OCI-LY7 (cell line): ENCODE measurements at regions not wholly inside any gene's neighbourhood (a gene's known extent, or its start where the extent isn't known, plus 50 kb on each side); places are given as distances from the start of the nearest gene placed in this dataset.

Source experiments
- BruUV-seq: library from RNA; stranded (reverse); fragments of 400-500 nt; replicated peaks from 2 replicates; lab custom pipeline; 2021; lab: Mats Ljungman, UMichigan
- CTCF ChIA-PET: fragments of 300-600 bp; sonication (Branson Sonifier 250); formaldehyde crosslinking; loops from one replicate; lab custom pipeline; 2022; ENCODE audit warnings: antibody characterized with exemption; ENCODE audit not compliant: unreplicated experiment; lab: Charles Lee
- POLR2A ChIA-PET: fragments of 300-600 bp; sonication (Branson Sonifier 250); formaldehyde crosslinking; loops from one replicate; lab custom pipeline; 2022; ENCODE audit warnings: antibody characterized with exemption; lab: Charles Lee
- DNase-seq: peaks from one replicate; pipeline ENCODE4 v3.0.0-alpha.2; 2015; ENCODE audit warnings: low spot score
- H2AFZ ChIP-seq: fragments of 200-600 bp; sonication (generic), shearing (Covaris generic); 2 replicates; pipeline ENCODE4 v1.6.1; 2014; ENCODE audit warnings: mild to moderate bottlenecking, antibody characterized with exemption, low read length, moderate library complexity
- H3K27ac ChIP-seq: fragments of 200-600 bp; sonication (generic); 2 replicates; pipeline ENCODE4 v1.5.1; 2014; ENCODE audit warnings: mixed run types, low read depth, mild to moderate bottlenecking, moderate library complexity, low read length, inconsistent platforms; ENCODE audit not compliant: poor library complexity, severe bottlenecking
- H3K36me3 ChIP-seq: fragments of 200-600 bp; sonication (generic); 2 replicates; pipeline ENCODE4 v1.6.1; 2014; ENCODE audit warnings: mild to moderate bottlenecking, antibody characterized with exemption, low read length, moderate library complexity, mixed read lengths; ENCODE audit not compliant: insufficient read depth
- H3K4me1 ChIP-seq: fragments of 200-600 bp; sonication (generic); 2 replicates; pipeline ENCODE4 v1.5.1; 2014; ENCODE audit warnings: mild to moderate bottlenecking, low read length; ENCODE audit not compliant: insufficient read depth, poor library complexity, severe bottlenecking
- H3K4me2 ChIP-seq: fragments of 200-600 bp; sonication (generic); 2 replicates; pipeline ENCODE4 v1.6.1; 2014; ENCODE audit warnings: mild to moderate bottlenecking, low read length
- H3K4me3 ChIP-seq: fragments of 200-600 bp; sonication (generic); 2 replicates; pipeline ENCODE4 v1.5.1; 2014; ENCODE audit warnings: mild to moderate bottlenecking, low read depth, low read length; ENCODE audit not compliant: poor library complexity, severe bottlenecking
- H3K79me2 ChIP-seq: fragments of 200-600 bp; sonication (generic); 2 replicates; pipeline ENCODE4 v1.6.1; 2016; ENCODE audit warnings: low read depth, mild to moderate bottlenecking, low read length, moderate library complexity, mixed read lengths; ENCODE audit not compliant: insufficient read depth
- H3K9me2 ChIP-seq: fragments of 200-600 bp; sonication (generic); 2 replicates; pipeline ENCODE4 v1.6.1; 2016; ENCODE audit warnings: mild to moderate bottlenecking, low read length, mixed read lengths; ENCODE audit not compliant: insufficient read depth
- H3K9me3 ChIP-seq: fragments of 200-600 bp; sonication (generic); 2 replicates; pipeline ENCODE4 v1.6.1; 2014; ENCODE audit warnings: mild to moderate bottlenecking, mixed run types, low read length, mixed read lengths
- H4K20me1 ChIP-seq: fragments of 200-600 bp; sonication (generic); 2 replicates; pipeline ENCODE4 v1.6.1; 2014; ENCODE audit warnings: mild to moderate bottlenecking, antibody characterized with exemption, low read length, moderate library complexity, mixed read lengths; ENCODE audit not compliant: insufficient read depth
- EZH2phosphoT487 ChIP-seq: fragments of 200-600 bp; sonication (generic); IDR thresholded peaks from 2 replicates; pipeline ENCODE4 v1.6.1; 2018; ENCODE audit warnings: low read depth, borderline replicate concordance, mild to moderate bottlenecking, mixed run types, antibody characterized with exemption, low read length, moderate library complexity, mixed read lengths
- intact Hi-C: fragments of 100-400 bp; cut with micrococcal nuclease; formaldehyde crosslinking; loops from one replicate; pipeline ENCODE4 v1.10.0; 2022; ENCODE audit not compliant: unreplicated experiment
- TF ChIP-seq, protein P1 (sequence below): fragments of 200-600 bp; sonication (generic); conservative IDR thresholded peaks from 2 replicates; pipeline ENCODE4 v1.5.1; 2014; ENCODE audit warnings: mild to moderate bottlenecking, antibody characterized with exemption, low read length, moderate library complexity, mixed read lengths

DNA sequence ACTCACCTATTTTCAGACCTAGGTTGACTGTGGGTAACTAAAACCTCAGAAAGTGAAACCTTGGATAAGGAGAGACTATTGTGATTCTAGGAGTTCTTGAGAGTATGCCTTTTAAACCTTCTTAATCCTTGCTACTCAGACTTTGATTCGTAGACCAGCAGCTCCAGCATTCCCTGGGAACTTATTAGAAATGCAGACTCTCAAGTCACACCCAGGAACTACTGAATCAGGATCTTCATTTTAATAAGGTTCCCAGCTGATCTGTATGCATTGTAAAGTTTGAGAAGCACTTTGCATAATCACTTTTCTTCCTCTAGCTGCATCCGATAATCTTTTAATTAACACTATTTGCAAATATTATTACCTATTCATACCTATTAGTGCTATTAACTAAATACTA is 480.3 kb upstream of the KCNMB2 start:
- Histone ChIP-seq H3K27ac (no peak overlapping the region), H3K9me2 (no peaks in the 10 kb centered on the region), H3K4me2 (no peak overlapping the region), H3K9me3 (no peaks in the 10 kb centered on the region), H4K20me1 (no peaks in the 10 kb centered on the region), H3K4me3 (no peak overlapping the region), H3K79me2 (no peaks in the 10 kb centered on the region), H3K36me3 (no peaks in the 10 kb centered on the region), H3K4me1 (no peaks in the 10 kb centered on the region), H2AFZ (no peak overlapping the region)
- TF ChIP-seq, protein P1, sequence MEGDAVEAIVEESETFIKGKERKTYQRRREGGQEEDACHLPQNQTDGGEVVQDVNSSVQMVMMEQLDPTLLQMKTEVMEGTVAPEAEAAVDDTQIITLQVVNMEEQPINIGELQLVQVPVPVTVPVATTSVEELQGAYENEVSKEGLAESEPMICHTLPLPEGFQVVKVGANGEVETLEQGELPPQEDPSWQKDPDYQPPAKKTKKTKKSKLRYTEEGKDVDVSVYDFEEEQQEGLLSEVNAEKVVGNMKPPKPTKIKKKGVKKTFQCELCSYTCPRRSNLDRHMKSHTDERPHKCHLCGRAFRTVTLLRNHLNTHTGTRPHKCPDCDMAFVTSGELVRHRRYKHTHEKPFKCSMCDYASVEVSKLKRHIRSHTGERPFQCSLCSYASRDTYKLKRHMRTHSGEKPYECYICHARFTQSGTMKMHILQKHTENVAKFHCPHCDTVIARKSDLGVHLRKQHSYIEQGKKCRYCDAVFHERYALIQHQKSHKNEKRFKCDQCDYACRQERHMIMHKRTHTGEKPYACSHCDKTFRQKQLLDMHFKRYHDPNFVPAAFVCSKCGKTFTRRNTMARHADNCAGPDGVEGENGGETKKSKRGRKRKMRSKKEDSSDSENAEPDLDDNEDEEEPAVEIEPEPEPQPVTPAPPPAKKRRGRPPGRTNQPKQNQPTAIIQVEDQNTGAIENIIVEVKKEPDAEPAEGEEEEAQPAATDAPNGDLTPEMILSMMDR = no peak
- TF ChIP-seq EZH2phosphoT487 = no peak
- DNase-seq = no peak
- intact Hi-C loops = no loop called here
- ChIA-PET CTCF (no interaction called here), POLR2A (no interaction called here)
- no TSS peak for BruUV-seq

DNA sequence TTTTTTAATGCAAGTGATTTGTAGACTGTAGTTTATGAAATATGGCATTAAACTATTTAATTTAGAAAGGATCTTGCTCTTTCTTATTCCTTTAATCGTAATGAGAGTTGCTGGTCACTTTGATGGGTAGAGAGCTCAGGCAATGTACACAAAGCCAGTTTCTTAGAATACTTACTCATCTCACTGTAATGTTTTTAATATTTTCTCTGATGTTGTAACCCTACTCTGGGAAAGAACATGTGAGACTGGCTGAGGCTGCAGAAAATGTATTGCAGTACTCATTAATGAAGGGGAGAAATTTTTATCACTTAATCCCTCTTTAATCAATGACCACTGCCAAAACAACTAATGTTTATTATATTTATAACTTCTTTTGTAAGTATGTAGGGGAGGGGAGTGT is 479.4 kb upstream of the KCNMB2 start:
- Histone ChIP-seq H3K4me2 (no peak overlapping the region), H3K9me2 (no peaks in the 10 kb centered on the region), H4K20me1 (no peaks in the 10 kb centered on the region), H3K4me1 (no peaks in the 10 kb centered on the region), H2AFZ (no peak overlapping the region), H3K4me3 (no peak overlapping the region), H3K36me3 (no peaks in the 10 kb centered on the region), H3K9me3 (no peaks in the 10 kb centered on the region), H3K27ac (no peak overlapping the region), H3K79me2 (no peaks in the 10 kb centered on the region)
- no peak for DNase-seq
- POLR2A ChIA-PET = interaction anchor here (0.7 kb wide), 1 partner anchor 10 kb away, joined by 3 read pairs; no protein-coding TSS in a partner anchor
- BruUV-seq = no TSS peak
- intact Hi-C loops = no loop called here
- CTCF ChIA-PET = interaction anchor here (0.5 kb wide), 1 partner anchor 19 kb away, joined by 3 read pairs; no protein-coding TSS in a partner anchor
- TF ChIP-seq, protein P1 = no peak
- TF ChIP-seq EZH2phosphoT487 = no peak

DNA sequence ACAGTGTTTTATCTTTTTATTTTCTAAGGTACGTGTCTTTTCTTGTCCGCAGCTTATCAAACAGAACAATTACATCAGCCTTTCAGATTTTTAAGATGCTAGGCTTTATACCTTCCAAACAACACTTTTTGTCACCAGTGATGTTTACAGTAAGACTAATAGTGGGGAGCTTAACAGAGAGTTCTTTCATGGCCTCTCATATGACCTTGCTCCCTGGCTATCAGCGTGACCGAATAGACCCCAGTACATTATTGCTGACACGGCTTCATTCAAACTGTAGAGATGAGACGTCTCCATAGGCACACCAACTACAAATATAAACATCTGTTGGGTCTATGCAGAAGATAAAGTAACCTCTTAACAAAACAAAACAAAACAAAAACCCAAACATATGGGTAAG is 477.6 kb upstream of the KCNMB2 start:
- Histone ChIP-seq H2AFZ (no peak overlapping the region), H3K36me3 (no peaks in the 10 kb centered on the region), H3K9me2 (no peaks in the 10 kb centered on the region), H3K4me3 (no peak overlapping the region), H3K79me2 (no peaks in the 10 kb centered on the region), H3K4me2 (no peak overlapping the region), H3K27ac (no peak overlapping the region), H3K9me3 (no peaks in the 10 kb centered on the region), H3K4me1 (no peaks in the 10 kb centered on the region), H4K20me1 (no peaks in the 10 kb centered on the region)
- DNase-seq = no peak
- ChIA-PET POLR2A (interaction anchor here (0.6 to 0.8 kb wide), 2 partner anchors 20 to 713 kb away, joined by 3 to 5 read pairs; no protein-coding TSS in a partner anchor), CTCF (interaction anchor here (0.5 kb wide), 1 partner anchor 471 kb away, joined by 3 read pairs; no protein-coding TSS in a partner anchor)
- intact Hi-C loops = no loop called here
- no TSS peak for BruUV-seq
- TF ChIP-seq EZH2phosphoT487 = no peak
- TF ChIP-seq, protein P1 = no peak
